Right lobe of liver (tissue), 4 donors: ENCODE measurements at regions not wholly inside any gene's neighbourhood (a gene's known extent, or its start where the extent isn't known, plus 50 kb on each side); places are given as distances from the start of the nearest gene placed in this dataset.
"Not testable (repeated sequence)": the region's sequence is repeated elsewhere in the genome, so short reads cannot be mapped to it uniquely, and the experiment has no call there.

ENCODE experiments used
- CTCF ChIP-seq, 4 donors: fragments of 200-600 bp in 3 of 4; fragments of 450-650 bp in 1 of 4; IDR thresholded peaks; one replicate each; pipeline versions ENCODE4 v1.5.1 to v1.8.0; 2016 to 2022; ENCODE audit warnings: antibody characterized with exemption in 4 of 4, mild to moderate bottlenecking in 2 of 4
- POLR2A ChIP-seq: fragments of 450-650 bp; IDR thresholded peaks from one replicate; pipeline ENCODE4 v1.6.1; 2017; ENCODE audit warnings: antibody characterized with exemption, mild to moderate bottlenecking
- donor health status: DM: no; HTN: no; CAD: no.
- donor health status: DM: no; HTN: no; CAD: no.
- donor health status: DM: no; HTN: yes; CAD: no.

GRCh38 chr16:21501223-21501868 lies 98.0 kb upstream of the METTL9 start:
- not testable (repeated sequence) for TF ChIP-seq CTCF (IDR thresholded peaks at IDR 0.05); POLR2A
